HFFc6 (cell line): ENCODE measurements at regions not wholly inside any gene's neighbourhood (a gene's known extent, or its start where the extent isn't known, plus 50 kb on each side); places are given as distances from the start of the nearest gene placed in this dataset.
"Not testable (repeated sequence)": the region's sequence is repeated elsewhere in the genome, so short reads cannot be mapped to it uniquely, and the experiment has no call there.

Experiments
- DNase-seq: peaks from one replicate; pipeline ENCODE4 v3.0.0-alpha.2; 2018
- H3K27ac Mint-ChIP-seq: 2 replicates; pipeline ENCODE4 v1.8.0; 2020; ENCODE audit warnings: mild to moderate bottlenecking, mixed read lengths
- H3K27me3 Mint-ChIP-seq: 2 replicates; pipeline ENCODE4 v1.8.0; 2021; ENCODE audit warnings: mild to moderate bottlenecking, moderate library complexity, mixed read lengths; ENCODE audit not compliant: insufficient read depth
- H3K36me3 Mint-ChIP-seq: 2 replicates; pipeline ENCODE4 v1.8.0; 2021; ENCODE audit warnings: low read depth, mixed read lengths
- H3K4me1 Mint-ChIP-seq: 2 replicates; pipeline ENCODE4 v1.8.0; 2020; ENCODE audit warnings: low read depth, mixed read lengths
- H3K4me3 Mint-ChIP-seq: 2 replicates; pipeline ENCODE4 v1.8.0; 2020; ENCODE audit warnings: mild to moderate bottlenecking, moderate library complexity, mixed read lengths
- H3K9me3 Mint-ChIP-seq: 2 replicates; pipeline ENCODE4 v1.8.0; 2020; ENCODE audit warnings: mild to moderate bottlenecking, mixed read lengths
- CTCF ChIP-seq: fragments of 200-600 bp; sonication (generic); IDR thresholded peaks from 2 replicates; pipeline ENCODE4 v1.5.0; 2021; ENCODE audit warnings: antibody characterized with exemption, mild to moderate bottlenecking

GRCh38 chr7:32816409-32816948 lies 75.1 kb downstream of the KBTBD2 start:
- not testable (repeated sequence) for H3K27me3 Mint-ChIP-seq, H3K9me3 Mint-ChIP-seq, H3K4me1 Mint-ChIP-seq, H3K36me3 Mint-ChIP-seq
- H3K4me3 Mint-ChIP-seq = peak overlapping the region; percentile 64
- DNase-seq = peak; percentile 38
- H3K27ac Mint-ChIP-seq = peak overlapping the region; percentile 3

GRCh38 chr7:32814779-32815178 lies 76.8 kb downstream of the KBTBD2 start:
- not testable (repeated sequence) for H3K4me3 Mint-ChIP-seq, H3K27me3 Mint-ChIP-seq, H3K4me1 Mint-ChIP-seq, H3K9me3 Mint-ChIP-seq, H3K36me3 Mint-ChIP-seq, H3K27ac Mint-ChIP-seq, DNase-seq

- Mint-ChIP-seq H3K36me3 (no peaks in the 10 kb centered on the region), H3K9me3 (no peaks in the 10 kb centered on the region), H3K27me3 (peaks cover 2% of the 10 kb centered on the region; the same call in 1 of the 2 replicates), H3K27ac (no peak overlapping the region), H3K4me1 (no peaks in the 10 kb centered on the region), H3K4me3 (no peak overlapping the region)
- no peak for TF ChIP-seq CTCF
- DNase-seq = no peak
Measured at GRCh38 chr7:32809871-32810270, 81.7 kb downstream of the KBTBD2 start.

- Mint-ChIP-seq H3K9me3 (no peaks in the 10 kb centered on the region), H3K4me1 (no peaks in the 10 kb centered on the region), H3K27ac (no peak overlapping the region), H3K36me3 (no peaks in the 10 kb centered on the region), H3K27me3 (peaks cover 2% of the 10 kb centered on the region; the same call in 1 of the 2 replicates), H3K4me3 (no peak overlapping the region)
- TF ChIP-seq CTCF = no peak
- DNase-seq = no peak
Measured at GRCh38 chr7:32809347-32809746, 82.2 kb downstream of the KBTBD2 start.

GRCh38 chr7:32803406-32804141 lies 88.0 kb downstream of the KBTBD2 start:
- Mint-ChIP-seq H3K4me1 (no peaks in the 10 kb centered on the region), H3K27ac (no peak overlapping the region), H3K9me3 (peaks cover 21% of the 10 kb centered on the region), H3K4me3 (no peak overlapping the region), H3K36me3 (peaks cover 23% of the 10 kb centered on the region), H3K27me3 (peaks cover 3% of the 10 kb centered on the region; the same call in 1 of the 2 replicates)
- no peak for DNase-seq
- TF ChIP-seq CTCF = no peak

GRCh38 chr7:32802305-32802910 lies 89.2 kb downstream of the KBTBD2 start:
- no peak for DNase-seq
- no peak overlapping the region for H3K4me3 Mint-ChIP-seq
- peaks cover 3% of the 10 kb centered on the region; the same call in 1 of the 2 replicates for H3K27me3 Mint-ChIP-seq
- peaks cover 23% of the 10 kb centered on the region for H3K36me3 Mint-ChIP-seq
- H3K4me1 Mint-ChIP-seq = no peaks in the 10 kb centered on the region
- no peak overlapping the region for H3K27ac Mint-ChIP-seq
- TF ChIP-seq CTCF = no peak
- peaks cover 21% of the 10 kb centered on the region for H3K9me3 Mint-ChIP-seq

- peaks cover 28% of the 10 kb centered on the region for H3K4me1 Mint-ChIP-seq
- not testable (repeated sequence) for H3K4me3 Mint-ChIP-seq, DNase-seq, H3K27ac Mint-ChIP-seq, H3K9me3 Mint-ChIP-seq, H3K36me3 Mint-ChIP-seq, H3K27me3 Mint-ChIP-seq
Measured at GRCh38 chr7:32793053-32793452, 98.5 kb downstream of the KBTBD2 start.

GRCh38 chr7:32790766-32791430 lies 100.7 kb downstream of the KBTBD2 start:
- peak overlapping the region; percentile 61 for H3K27ac Mint-ChIP-seq
- H3K27me3 Mint-ChIP-seq, H3K9me3 Mint-ChIP-seq, H3K36me3 Mint-ChIP-seq: not testable (repeated sequence)
- peak; percentile 84 for DNase-seq
- peaks cover 32% of the 10 kb centered on the region for H3K4me1 Mint-ChIP-seq
- peak overlapping the region; percentile 8; the same call in 1 of the 2 replicates for H3K4me3 Mint-ChIP-seq

- not testable (repeated sequence) for H3K9me3 Mint-ChIP-seq, H3K36me3 Mint-ChIP-seq, H3K4me3 Mint-ChIP-seq, H3K27ac Mint-ChIP-seq, H3K27me3 Mint-ChIP-seq, DNase-seq
- peaks cover 36% of the 10 kb centered on the region for H3K4me1 Mint-ChIP-seq
Measured at GRCh38 chr7:32789266-32789665, 102.3 kb downstream of the KBTBD2 start.
